Epithelial cell of esophagus (primary cell): ENCODE measurements at regions not wholly inside any gene's neighbourhood (a gene's known extent, or its start where the extent isn't known, plus 50 kb on each side); places are given as distances from the start of the nearest gene placed in this dataset.

Experiments
- DNase-seq: peaks from one replicate; pipeline ENCODE4 v3.0.0; 2010; ENCODE audit warnings: low read depth
- H3K4me3 ChIP-seq: 2 replicates; pipeline ENCODE4 v1.5.1; 2011; ENCODE audit warnings: mild to moderate bottlenecking, low read length, control low read depth
- TF ChIP-seq, protein P1 (sequence below): IDR thresholded peaks from 2 replicates; pipeline ENCODE4 v1.5.1; 2011; ENCODE audit warnings: low read depth, mild to moderate bottlenecking, low read length, control low read depth, inconsistent platforms; ENCODE audit not compliant: insufficient read depth; ENCODE audit errors: missing control alignments

DNA sequence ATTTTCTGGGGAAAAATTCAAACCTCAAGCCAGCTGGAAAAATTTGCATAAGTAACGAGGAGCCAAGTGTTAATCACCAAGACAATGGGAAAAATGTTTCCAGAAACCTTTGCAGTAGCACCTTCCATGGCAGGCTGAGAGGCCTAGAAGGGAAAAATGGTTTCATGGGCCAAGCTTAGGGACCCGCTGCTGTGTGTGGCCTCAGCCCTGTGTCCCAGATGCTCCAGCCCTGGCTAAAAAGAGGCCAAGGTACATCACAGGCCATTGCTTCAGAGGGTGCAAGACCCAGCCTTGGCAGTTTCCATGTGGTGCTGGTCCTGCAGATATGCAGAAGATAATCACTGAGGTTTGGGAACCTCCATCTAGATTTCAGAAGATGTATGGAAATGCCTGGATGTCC lies 98.3 kb upstream of the NWD2 start:
- DNase-seq = no peak
- H3K4me3 ChIP-seq = no peak overlapping the region
- TF ChIP-seq, protein P1, sequence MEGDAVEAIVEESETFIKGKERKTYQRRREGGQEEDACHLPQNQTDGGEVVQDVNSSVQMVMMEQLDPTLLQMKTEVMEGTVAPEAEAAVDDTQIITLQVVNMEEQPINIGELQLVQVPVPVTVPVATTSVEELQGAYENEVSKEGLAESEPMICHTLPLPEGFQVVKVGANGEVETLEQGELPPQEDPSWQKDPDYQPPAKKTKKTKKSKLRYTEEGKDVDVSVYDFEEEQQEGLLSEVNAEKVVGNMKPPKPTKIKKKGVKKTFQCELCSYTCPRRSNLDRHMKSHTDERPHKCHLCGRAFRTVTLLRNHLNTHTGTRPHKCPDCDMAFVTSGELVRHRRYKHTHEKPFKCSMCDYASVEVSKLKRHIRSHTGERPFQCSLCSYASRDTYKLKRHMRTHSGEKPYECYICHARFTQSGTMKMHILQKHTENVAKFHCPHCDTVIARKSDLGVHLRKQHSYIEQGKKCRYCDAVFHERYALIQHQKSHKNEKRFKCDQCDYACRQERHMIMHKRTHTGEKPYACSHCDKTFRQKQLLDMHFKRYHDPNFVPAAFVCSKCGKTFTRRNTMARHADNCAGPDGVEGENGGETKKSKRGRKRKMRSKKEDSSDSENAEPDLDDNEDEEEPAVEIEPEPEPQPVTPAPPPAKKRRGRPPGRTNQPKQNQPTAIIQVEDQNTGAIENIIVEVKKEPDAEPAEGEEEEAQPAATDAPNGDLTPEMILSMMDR = no peak

DNA sequence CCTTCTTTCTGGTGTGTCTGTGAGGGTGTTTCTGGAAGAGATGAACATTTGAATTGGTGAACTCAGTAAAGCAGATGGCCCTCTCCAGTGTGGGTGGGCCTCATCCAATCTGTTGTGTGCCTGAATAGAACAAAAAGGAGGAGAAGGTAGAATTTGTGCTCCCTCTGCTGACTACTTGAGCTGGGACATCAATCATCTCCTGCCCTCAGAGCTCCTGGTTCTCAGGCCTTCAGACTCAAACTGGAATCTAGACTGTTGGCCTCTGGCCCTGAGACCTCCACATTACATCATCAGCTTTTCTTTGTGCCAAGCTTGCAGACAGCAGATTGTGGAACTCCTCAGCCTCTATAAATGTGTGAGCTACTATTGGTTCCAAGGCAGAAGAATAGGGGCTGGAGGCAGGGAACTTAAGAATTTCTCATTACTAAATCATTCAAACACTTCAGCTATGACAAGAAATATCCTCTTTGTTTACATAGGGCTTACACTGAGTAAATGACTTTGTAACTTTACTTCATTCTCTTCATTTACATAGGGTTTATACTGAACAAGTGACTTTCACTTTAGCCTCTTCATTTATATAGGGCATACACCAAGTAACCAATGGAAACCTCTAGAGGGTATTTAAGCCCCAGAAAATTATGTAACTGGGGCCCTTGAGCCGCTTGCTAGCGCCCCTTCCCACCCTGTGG lies 86.9 kb upstream of the NWD2 start:
- no peak for DNase-seq
- TF ChIP-seq, protein P1 = no peak

DNA sequence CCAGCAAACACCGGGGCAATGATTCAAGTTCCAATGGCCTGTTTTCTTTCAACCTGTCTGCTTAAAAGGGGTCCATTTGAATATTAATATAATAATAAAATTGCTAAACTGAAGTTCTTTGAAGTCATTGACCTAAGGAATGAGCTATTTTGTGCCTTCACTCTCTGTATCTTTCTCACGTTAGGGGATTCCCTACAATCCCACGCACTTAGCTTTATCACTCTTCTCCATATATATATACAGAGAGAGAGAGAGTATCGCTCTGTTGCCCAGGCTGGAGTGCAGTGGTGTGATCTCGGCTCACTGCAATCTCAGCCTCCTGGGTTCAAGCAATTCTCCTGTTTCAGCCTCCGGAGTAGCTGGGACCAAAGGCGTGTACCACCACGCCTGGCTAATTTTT lies 83.9 kb upstream of the NWD2 start:
- H3K4me3 ChIP-seq = no peak overlapping the region
- no peak for DNase-seq
- TF ChIP-seq, protein P1 = no peak

More for the DNA sequence above, 86.9 kb upstream of the NWD2 start:
- H3K4me3 ChIP-seq = no peak overlapping the region

DNA sequence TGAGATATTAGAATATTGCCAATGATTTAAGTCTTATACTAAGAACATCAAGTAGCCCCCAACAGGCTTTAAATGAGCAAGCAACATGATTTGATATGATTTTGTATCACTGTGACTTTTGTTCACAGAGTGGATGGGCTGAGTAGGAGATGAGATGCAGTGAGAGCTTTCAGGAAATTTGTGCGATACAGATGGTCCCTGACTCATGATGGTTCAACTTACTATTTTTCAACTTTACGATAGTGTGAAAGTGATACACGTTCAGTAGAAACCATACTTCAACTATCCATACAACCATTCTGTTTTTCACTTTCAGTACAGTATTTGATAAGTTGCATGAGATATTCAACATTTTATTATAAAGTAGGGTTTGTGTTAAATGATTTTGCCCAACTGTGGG lies 78.7 kb upstream of the NWD2 start:
- TF ChIP-seq, protein P1 = no peak
- no peak overlapping the region for H3K4me3 ChIP-seq
- no peak for DNase-seq

DNA sequence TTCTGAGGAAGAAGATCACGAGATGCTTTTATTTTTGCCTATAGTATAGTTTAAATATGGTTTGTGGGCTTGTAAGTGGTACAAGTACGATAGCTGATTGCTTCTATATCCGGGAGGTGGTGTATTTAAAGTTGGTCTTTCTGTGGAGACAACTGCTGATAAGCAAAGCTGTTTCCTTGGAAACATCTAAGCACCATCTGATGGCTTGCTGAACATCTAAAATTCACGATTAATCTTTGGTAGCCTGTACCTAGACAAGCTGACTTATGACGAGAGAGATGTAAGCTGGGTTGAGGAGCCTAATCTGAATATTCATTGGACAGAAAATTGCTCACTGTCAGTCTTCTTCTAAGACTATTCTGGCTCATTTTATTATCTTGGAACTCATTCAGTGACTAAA lies 74.6 kb upstream of the NWD2 start:
- TF ChIP-seq, protein P1 = no peak
- DNase-seq = no peak
- no peak overlapping the region for H3K4me3 ChIP-seq

DNA sequence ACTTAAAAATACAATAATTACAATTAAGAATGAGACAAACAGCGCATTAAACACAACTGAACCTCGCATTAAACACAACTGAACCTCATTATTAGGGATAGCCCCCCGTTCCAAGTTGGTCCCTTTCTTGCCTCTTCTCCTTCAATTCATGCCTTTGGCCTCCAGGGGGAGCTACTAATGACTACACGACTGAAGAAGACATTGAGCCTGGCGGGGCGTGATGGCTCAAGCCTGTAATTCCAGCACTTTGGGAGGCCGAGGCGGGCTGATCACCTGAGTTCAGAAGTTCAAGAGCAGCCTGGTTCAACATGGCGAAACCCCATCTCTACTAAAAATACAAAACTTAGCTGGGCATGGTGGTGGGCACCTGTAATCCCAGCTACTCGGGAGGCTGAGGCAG lies 56.4 kb upstream of the NWD2 start:
- no peak for DNase-seq
- H3K4me3 ChIP-seq = no peak overlapping the region
- TF ChIP-seq, protein P1 = no peak
